Cardiac muscle cell (in vitro differentiated cells and primary cell): ENCODE measurements at regions not wholly inside any gene's neighbourhood (a gene's known extent, or its start where the extent isn't known, plus 50 kb on each side); places are given as distances from the start of the nearest gene placed in this dataset.

ENCODE experiments used
- DNase-seq, 2 donors: peaks; one replicate each; pipeline versions ENCODE4 v3.0.0 to v3.0.0-alpha.2; 2010 to 2017; ENCODE audit warnings: low read depth in 1 of 2, low spot score in 1 of 2
- H3K27ac ChIP-seq: fragments of 200-600 bp; sonication (generic); 2 replicates; pipeline ENCODE4 v1.5.1; 2016
- H3K27me3 ChIP-seq: fragments of 200-600 bp; sonication (generic); 2 replicates; pipeline ENCODE4 v1.6.0; 2016; ENCODE audit warnings: control low read depth
- H3K36me3 ChIP-seq: fragments of 200-600 bp; sonication (generic); 2 replicates; pipeline ENCODE4 v1.5.1; 2016; ENCODE audit warnings: control low read depth
- H3K4me1 ChIP-seq: fragments of 200-600 bp; sonication (generic); 2 replicates; pipeline ENCODE4 v1.8.1; 2017; ENCODE audit warnings: low read depth, mild to moderate bottlenecking, mixed run types
- H3K4me3 ChIP-seq: fragments of 200-600 bp; sonication (generic); 2 replicates; pipeline ENCODE4 v1.5.1; 2016; ENCODE audit warnings: mild to moderate bottlenecking
- H3K9me3 ChIP-seq: fragments of 200-600 bp; sonication (generic); 2 replicates; pipeline ENCODE4 v1.5.1; 2017; ENCODE audit warnings: low read depth, mild to moderate bottlenecking, control low read depth
- TF ChIP-seq, protein P1 (sequence below): IDR thresholded peaks from 2 replicates; pipeline ENCODE4 v1.5.1; 2012; ENCODE audit warnings: low read depth, mild to moderate bottlenecking, low read length

DNA sequence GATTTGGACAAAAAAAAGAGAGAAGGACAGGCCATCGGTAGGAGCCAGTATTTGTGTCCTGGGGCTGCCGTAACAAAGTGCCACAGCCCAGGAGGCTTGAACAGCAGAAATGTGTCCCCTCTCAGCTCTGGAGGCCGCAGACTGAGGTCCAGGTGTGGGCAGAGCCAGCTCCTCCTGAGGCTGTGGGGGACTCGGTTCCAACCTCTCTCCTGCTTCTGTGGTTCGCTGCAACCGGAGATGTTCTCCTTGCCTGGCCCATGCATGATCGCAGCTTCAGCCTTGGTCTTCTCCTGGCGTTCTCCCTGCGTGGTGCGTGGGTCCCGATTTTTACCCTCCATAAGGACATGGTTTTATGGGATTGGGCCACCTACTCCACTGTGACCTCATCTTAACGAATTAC, 85.9 kb upstream of the SOX1 start:
- peaks cover 4% of the 10 kb centered on the region for H3K27me3 ChIP-seq
- no peak overlapping the region for H3K27ac ChIP-seq
- DNase-seq, result no peak
- TF ChIP-seq, protein P1, sequence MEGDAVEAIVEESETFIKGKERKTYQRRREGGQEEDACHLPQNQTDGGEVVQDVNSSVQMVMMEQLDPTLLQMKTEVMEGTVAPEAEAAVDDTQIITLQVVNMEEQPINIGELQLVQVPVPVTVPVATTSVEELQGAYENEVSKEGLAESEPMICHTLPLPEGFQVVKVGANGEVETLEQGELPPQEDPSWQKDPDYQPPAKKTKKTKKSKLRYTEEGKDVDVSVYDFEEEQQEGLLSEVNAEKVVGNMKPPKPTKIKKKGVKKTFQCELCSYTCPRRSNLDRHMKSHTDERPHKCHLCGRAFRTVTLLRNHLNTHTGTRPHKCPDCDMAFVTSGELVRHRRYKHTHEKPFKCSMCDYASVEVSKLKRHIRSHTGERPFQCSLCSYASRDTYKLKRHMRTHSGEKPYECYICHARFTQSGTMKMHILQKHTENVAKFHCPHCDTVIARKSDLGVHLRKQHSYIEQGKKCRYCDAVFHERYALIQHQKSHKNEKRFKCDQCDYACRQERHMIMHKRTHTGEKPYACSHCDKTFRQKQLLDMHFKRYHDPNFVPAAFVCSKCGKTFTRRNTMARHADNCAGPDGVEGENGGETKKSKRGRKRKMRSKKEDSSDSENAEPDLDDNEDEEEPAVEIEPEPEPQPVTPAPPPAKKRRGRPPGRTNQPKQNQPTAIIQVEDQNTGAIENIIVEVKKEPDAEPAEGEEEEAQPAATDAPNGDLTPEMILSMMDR, result no peak
- H3K9me3 ChIP-seq, result no peaks in the 10 kb centered on the region
- H3K4me1 ChIP-seq, result no peaks in the 10 kb centered on the region
- H3K36me3 ChIP-seq, result no peaks in the 10 kb centered on the region
- H3K4me3 ChIP-seq, result no peak overlapping the region

DNA sequence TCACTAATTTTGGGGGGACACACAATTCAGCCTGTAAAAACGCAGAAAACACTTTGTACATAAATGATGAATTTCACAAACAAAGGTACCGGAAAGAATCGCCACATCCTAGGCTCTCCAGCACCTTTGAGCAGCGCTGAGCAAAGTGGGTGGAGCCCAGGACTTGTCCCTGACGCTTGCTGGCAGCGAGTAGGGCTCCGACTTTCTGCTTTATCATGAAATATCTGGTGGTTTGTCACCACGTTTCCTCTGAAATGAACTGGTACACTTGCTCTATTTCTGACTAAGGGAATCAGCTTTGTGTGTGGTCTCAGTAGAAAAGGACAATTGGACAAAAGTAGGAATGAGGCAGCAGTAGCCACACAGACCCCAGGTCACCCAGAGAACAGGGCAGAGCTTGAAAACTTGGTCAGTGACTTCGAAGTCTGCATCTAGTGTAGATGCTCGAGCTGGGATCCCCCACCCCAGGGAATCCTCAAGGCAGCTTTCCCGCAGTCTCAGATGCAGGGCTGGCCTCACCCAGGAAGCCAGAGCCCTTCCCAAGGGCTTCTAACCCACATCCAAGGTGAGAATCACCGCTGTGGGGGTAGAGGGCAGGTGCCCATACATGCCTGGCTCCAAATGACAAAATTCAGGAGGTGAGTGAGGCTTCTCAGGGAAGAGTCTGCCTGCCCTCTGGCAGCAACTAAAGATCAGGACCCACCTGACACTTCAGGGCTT, 85.3 kb upstream of the SOX1 start:
- H3K27me3 ChIP-seq, result peaks cover 4% of the 10 kb centered on the region
- no peak overlapping the region for H3K27ac ChIP-seq
- no peaks in the 10 kb centered on the region for H3K9me3 ChIP-seq
- H3K36me3 ChIP-seq, result no peaks in the 10 kb centered on the region
- no peak overlapping the region for H3K4me3 ChIP-seq
- no peak for DNase-seq
- TF ChIP-seq, protein P1, result no peak
- H3K4me1 ChIP-seq, result no peaks in the 10 kb centered on the region

DNA sequence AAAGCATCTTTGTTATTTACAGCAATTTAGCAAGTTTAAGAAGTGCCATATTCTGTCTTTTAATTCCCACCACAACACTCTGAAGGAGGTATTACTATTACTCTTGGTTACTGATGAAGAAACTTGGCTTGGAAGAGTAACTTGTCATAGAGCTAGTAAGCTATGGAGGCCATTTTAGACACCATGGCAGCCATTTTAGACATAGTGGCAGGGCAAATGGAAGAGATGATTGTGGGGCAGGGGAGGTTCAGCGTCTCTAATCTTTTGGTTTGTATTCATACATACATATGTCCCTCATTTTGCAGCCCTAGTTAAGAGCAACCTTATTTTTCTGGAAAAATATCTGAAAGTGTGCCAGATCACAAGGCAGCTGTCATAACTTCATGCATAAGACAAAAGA, 82.6 kb upstream of the SOX1 start:
- no peak for DNase-seq
- peaks cover 4% of the 10 kb centered on the region for H3K27me3 ChIP-seq
- TF ChIP-seq, protein P1, result no peak
- no peak overlapping the region for H3K4me3 ChIP-seq
- H3K9me3 ChIP-seq, result no peaks in the 10 kb centered on the region
- no peaks in the 10 kb centered on the region for H3K4me1 ChIP-seq
- H3K36me3 ChIP-seq, result no peaks in the 10 kb centered on the region
- no peak overlapping the region for H3K27ac ChIP-seq

DNA sequence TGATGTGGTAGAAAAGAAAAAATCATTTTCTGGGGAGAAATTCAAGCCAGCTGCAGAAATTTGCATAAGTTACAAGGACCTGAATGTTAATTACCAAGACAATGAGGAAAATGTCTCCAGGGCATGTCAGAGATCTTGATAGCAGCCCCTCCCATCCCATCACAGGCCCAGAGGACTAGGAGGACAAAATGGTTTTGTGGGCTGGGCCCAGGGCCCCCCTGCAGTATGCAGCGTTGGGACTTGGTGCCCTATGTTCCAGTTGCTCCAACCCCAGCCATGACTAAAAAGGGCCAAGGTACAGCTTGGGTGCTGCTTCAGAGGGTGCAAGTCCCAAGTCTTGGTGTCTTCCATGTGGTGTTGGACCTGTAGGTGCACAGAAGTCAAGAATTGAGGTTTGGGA, 76.6 kb upstream of the SOX1 start:
- DNase-seq, result no peak
- H3K36me3 ChIP-seq, result no peaks in the 10 kb centered on the region
- H3K9me3 ChIP-seq, result no peaks in the 10 kb centered on the region
- no peaks in the 10 kb centered on the region for H3K4me1 ChIP-seq
- H3K27ac ChIP-seq, result no peak overlapping the region
- peaks cover 11% of the 10 kb centered on the region for H3K27me3 ChIP-seq
- TF ChIP-seq, protein P1, result no peak
- H3K4me3 ChIP-seq, result no peak overlapping the region

DNA sequence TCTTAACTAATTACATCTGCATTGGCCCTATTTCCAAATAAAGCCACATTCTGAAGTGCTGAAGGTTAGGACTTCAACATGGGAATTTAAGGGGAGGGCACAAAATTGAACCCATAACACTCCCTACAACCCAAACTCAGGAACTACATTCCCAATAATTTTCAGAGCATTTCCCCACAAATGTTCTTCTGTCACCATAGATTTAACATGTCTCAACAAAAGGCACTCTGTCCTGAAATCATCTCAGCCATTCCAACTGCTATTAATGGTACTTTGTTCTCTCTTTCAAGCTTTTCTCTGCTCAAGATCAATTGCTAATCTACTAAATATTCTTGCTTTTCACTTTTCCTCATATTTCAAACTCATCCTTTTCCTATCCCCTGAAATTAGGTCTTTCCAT, 74.0 kb upstream of the SOX1 start:
- no peaks in the 10 kb centered on the region for H3K9me3 ChIP-seq
- H3K27ac ChIP-seq, result no peak overlapping the region
- TF ChIP-seq, protein P1, result no peak
- H3K36me3 ChIP-seq, result no peaks in the 10 kb centered on the region
- H3K4me1 ChIP-seq, result no peaks in the 10 kb centered on the region
- peaks cover 29% of the 10 kb centered on the region for H3K27me3 ChIP-seq
- H3K4me3 ChIP-seq, result no peak overlapping the region
- no peak for DNase-seq

DNA sequence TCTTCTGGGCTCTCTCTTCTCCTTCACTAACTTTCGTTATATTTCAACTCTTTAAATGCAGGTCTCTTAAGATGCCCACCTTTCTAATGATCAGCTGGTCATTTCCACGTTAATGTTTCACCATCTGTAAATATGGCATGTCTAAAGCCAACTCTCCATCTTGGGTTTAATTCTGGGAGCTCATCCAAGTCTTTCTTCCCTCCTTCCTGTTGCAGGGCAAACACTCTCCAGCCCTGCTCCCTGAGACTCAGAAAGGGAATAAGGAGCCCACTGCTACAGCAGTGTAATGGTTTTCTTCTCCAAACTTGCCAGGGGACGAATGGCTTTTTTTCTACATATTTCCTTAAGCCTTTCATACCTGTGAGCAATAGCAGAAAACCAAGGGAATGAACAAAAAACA, 73.3 kb upstream of the SOX1 start:
- H3K4me1 ChIP-seq, result no peaks in the 10 kb centered on the region
- no peaks in the 10 kb centered on the region for H3K36me3 ChIP-seq
- TF ChIP-seq, protein P1, result no peak
- no peak overlapping the region for H3K27ac ChIP-seq
- no peaks in the 10 kb centered on the region for H3K9me3 ChIP-seq
- H3K4me3 ChIP-seq, result no peak overlapping the region
- DNase-seq, result no peak
- H3K27me3 ChIP-seq, result peaks cover 36% of the 10 kb centered on the region
